ENCODE measurements at regions not wholly inside any gene's neighbourhood (a gene's known extent, or its start where the extent isn't known, plus 50 kb on each side); places are given as distances from the start of the nearest gene placed in this dataset.

DNA sequence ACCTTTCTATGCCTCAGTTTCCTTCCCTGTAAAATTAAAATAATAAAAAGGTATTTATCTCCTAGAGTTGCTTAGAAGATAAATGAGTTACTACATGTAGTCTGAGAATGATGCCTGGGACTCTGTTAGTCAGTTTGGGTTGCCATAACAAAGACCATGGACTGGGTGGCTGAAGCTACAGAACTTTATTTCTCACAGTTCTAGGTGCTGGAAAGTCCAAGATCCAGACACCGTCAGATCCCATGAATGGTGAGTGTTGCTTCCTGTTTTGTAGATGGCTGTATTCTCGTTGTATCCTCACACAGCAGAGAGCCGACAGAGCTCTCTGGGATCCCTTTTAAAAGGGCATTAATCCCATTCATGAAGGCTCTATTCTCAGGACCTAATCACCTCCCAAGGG lies 64.0 kb upstream of the LTA4H start:
- Histone ChIP-seq H3K9me3 (no peaks in the 10 kb centered on the region), H3K27ac (no peak overlapping the region), H3K4me3 (no peak overlapping the region), H3K36me3 (no peaks in the 10 kb centered on the region), H3K4me1 (no peaks in the 10 kb centered on the region), H3K27me3 (no peaks in the 10 kb centered on the region)
- no peak for DNase-seq
- no peak for TF ChIP-seq POLR2A (IDR thresholded peaks at IDR 0.05)
- TF ChIP-seq, protein P1, sequence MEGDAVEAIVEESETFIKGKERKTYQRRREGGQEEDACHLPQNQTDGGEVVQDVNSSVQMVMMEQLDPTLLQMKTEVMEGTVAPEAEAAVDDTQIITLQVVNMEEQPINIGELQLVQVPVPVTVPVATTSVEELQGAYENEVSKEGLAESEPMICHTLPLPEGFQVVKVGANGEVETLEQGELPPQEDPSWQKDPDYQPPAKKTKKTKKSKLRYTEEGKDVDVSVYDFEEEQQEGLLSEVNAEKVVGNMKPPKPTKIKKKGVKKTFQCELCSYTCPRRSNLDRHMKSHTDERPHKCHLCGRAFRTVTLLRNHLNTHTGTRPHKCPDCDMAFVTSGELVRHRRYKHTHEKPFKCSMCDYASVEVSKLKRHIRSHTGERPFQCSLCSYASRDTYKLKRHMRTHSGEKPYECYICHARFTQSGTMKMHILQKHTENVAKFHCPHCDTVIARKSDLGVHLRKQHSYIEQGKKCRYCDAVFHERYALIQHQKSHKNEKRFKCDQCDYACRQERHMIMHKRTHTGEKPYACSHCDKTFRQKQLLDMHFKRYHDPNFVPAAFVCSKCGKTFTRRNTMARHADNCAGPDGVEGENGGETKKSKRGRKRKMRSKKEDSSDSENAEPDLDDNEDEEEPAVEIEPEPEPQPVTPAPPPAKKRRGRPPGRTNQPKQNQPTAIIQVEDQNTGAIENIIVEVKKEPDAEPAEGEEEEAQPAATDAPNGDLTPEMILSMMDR (IDR thresholded peaks at IDR 0.05), result no peak

DNA sequence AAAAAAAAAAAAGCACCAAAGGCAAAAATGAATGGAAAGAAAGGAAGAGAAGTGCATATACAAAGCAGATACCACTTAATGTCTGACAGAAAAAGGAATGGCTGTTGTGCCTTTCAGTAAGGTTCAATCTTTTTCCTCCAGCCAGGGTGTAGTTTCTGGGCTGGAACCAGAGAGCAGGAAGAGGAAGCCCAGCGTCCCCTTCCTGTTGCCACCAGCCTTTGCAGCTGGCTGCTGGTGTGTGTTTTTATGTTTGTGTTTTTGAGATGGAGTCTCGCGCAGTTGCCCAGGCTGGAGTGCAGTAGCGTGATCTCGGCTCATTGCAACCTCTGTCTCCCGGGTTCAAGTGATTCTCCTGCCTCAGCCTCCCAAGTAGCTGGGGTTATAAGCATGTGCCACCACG lies 64.6 kb upstream of the LTA4H start:
- Histone ChIP-seq H3K36me3 (no peaks in the 10 kb centered on the region), H3K9me3 (no peaks in the 10 kb centered on the region), H3K4me1 (no peaks in the 10 kb centered on the region), H3K27me3 (no peaks in the 10 kb centered on the region), H3K27ac (no peak overlapping the region), H3K4me3 (no peak overlapping the region)
- DNase-seq, result no peak
- TF ChIP-seq POLR2A (IDR thresholded peaks at IDR 0.05), result no peak
- TF ChIP-seq, protein P1 (IDR thresholded peaks at IDR 0.05), result no peak

DNA sequence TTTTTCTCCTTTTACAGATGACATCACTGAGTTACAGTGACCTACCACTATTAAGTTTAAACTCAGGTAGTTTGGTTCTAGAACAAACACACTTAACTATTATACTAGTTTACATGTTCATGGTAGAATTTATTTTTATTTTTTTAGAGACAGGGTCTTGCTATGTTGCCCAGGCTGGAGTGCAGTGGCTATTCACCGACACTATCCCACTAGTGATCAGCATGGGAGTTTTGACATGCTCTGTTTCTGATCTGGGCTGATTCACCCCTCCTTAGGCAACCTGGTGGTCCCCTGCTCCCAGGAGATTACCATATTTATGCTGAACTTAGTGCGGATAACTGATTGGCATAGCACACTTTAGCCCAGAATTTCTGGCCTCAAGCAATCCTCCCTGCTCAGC lies 66.4 kb upstream of the LTA4H start:
- H3K36me3 ChIP-seq, result no peaks in the 10 kb centered on the region
- H3K4me1 ChIP-seq, result no peaks in the 10 kb centered on the region
- no peak for DNase-seq
- H3K9me3 ChIP-seq, result no peaks in the 10 kb centered on the region
- H3K27me3 ChIP-seq, result no peaks in the 10 kb centered on the region
- TF ChIP-seq, protein P1 (IDR thresholded peaks at IDR 0.05), result no peak
- no peak for TF ChIP-seq POLR2A (IDR thresholded peaks at IDR 0.05)
- H3K4me3 ChIP-seq, result no peak overlapping the region
- no peak overlapping the region for H3K27ac ChIP-seq

DNA sequence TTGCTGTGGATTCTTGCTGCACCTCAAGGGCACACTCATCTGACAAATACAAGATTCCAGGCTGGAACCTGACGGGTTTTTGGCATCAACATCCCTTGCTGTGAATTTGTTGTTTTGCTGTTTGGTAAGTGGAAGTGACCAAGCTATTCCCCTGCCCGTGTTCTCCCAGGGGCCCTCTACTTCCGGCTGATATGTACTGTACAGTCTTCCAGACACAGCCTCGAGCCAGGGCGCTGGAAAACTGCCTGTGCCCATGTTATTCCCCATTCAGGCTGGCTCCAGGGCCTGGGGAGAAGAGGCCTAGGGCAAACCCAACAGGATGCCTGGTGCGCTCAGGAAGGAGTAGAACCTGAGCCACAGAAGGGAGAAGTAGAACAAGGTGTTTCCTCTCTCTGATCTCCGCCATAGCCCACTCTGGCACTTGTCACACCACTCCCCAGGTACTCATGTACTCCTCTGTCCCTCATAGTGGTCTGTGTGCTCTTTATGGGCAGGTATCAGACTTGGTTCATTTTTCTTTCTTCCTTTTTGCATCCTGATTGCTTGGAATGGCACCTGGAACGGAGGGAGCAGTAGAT lies 67.8 kb upstream of the LTA4H start:
- Histone ChIP-seq H3K4me3 (no peak overlapping the region), H3K36me3 (no peaks in the 10 kb centered on the region), H3K27ac (peak overlapping the region in 2 of 4 donors; percentile 5 to 17), H3K27me3 (no peaks in the 10 kb centered on the region), H3K4me1 (no peaks in the 10 kb centered on the region), H3K9me3 (no peaks in the 10 kb centered on the region)
- no peak for DNase-seq
- no peak for TF ChIP-seq POLR2A (IDR thresholded peaks at IDR 0.05)
- TF ChIP-seq, protein P1 (IDR thresholded peaks at IDR 0.05), result no peak

DNA sequence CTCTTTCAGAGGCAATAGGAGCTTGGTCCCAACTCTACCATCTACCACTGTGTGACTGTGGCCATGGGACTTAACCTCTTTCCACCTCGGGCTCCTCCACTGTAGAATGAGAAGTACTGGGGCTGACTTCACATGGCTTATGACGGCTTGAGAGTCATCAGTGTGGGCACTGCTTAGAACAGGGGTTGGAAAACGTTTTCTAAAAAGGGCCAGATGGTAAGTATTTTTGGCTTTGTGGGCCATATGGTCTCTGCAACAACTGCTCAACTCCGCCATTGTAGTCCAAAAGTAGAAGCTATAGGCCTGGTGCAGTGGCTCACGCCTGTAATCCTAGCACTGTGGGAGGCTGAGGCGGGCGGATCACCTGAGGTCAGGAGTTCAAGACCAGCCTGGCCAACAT lies 69.2 kb upstream of the LTA4H start:
- H3K27me3 ChIP-seq, result no peaks in the 10 kb centered on the region
- DNase-seq, result no peak
- no peaks in the 10 kb centered on the region for H3K9me3 ChIP-seq
- H3K27ac ChIP-seq, result no peak overlapping the region
- TF ChIP-seq, protein P1 (IDR thresholded peaks at IDR 0.05), result no peak
- TF ChIP-seq POLR2A (IDR thresholded peaks at IDR 0.05), result no peak
- H3K4me1 ChIP-seq, result no peaks in the 10 kb centered on the region
- H3K4me3 ChIP-seq, result no peak overlapping the region
- no peaks in the 10 kb centered on the region for H3K36me3 ChIP-seq

DNA sequence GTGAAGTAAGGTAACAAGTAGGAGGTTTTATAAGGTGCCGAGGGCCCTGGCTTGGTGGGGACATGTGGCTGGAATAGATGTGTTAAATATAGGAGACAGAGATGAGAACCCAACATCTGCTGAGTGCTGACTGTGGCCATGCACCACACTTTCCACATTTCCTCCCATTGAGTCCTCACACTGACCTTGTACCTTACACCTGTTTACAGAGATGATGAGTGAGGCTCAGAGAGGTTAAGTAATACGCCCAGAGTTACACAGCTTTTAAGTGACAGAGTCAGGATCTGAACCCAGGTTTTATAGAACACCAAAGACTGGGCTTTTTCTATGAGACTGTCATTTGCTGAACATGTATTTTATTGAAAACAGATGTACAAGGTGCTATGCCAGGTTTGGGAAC lies 70.8 kb upstream of the LTA4H start:
- H3K36me3 ChIP-seq, result no peaks in the 10 kb centered on the region
- no peak overlapping the region for H3K4me3 ChIP-seq
- H3K27me3 ChIP-seq, result no peaks in the 10 kb centered on the region
- no peak overlapping the region for H3K27ac ChIP-seq
- H3K4me1 ChIP-seq, result no peaks in the 10 kb centered on the region
- H3K9me3 ChIP-seq, result no peaks in the 10 kb centered on the region
- no peak for DNase-seq
- TF ChIP-seq, protein P1 (IDR thresholded peaks at IDR 0.05), result no peak
- TF ChIP-seq POLR2A (IDR thresholded peaks at IDR 0.05), result no peak

Measured in Peyer's patch (tissue), 4 donors.